ENCODE measurements at regions not wholly inside any gene's neighbourhood (a gene's known extent, or its start where the extent isn't known, plus 50 kb on each side); places are given as distances from the start of the nearest gene placed in this dataset.
"Not testable (repeated sequence)": the region's sequence is repeated elsewhere in the genome, so short reads cannot be mapped to it uniquely, and the experiment has no call there.

DNA sequence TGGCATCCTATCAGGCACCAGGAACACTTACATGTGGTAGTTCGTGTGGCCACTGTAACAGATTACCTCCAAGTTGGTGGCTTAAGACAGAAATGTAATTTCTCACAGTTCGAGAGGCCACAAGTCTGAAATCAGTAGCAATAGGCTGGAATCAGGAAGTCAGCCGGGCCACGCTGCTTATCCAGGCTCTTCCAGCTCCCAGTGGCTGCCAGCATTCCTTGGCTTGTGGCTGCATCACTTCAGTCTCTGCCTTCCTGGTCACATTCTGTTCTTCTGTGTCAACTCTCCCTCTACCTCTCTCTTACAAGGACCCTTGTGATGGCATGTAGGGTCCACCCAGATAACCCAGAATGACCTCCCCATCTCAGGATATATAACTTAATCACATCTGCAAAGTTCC is 78.7 kb upstream of the MSX2 start:
- H3K4me3 ChIP-seq, result no peak overlapping the region
- no peak overlapping the region for H3K27ac ChIP-seq
- DNase-seq (ENCODE audit: low read depth in 1 of 2, low spot score in 2 of 2), result no peak

GRCh38 chr5:174648618-174649017 is 75.8 kb upstream of the MSX2 start:
- not testable (repeated sequence) for H3K27ac ChIP-seq; H3K36me3 ChIP-seq; H3K4me3 ChIP-seq; H3K27me3 ChIP-seq (replicated peaks); H3K4me1 ChIP-seq (replicated peaks); DNase-seq (ENCODE audit: low read depth in 1 of 2, low spot score in 2 of 2)
- peaks cover 15% of the 10 kb centered on the region for H3K9me3 ChIP-seq (replicated peaks)

More for the DNA sequence above, 78.7 kb upstream of the MSX2 start:
- Histone ChIP-seq H3K27me3 (replicated peaks) (no peaks in the 10 kb centered on the region), H3K36me3 (no peaks in the 10 kb centered on the region), H3K9me3 (replicated peaks) (peaks cover 14% of the 10 kb centered on the region), H3K4me1 (replicated peaks) (no peaks in the 10 kb centered on the region)

- H3K4me3 ChIP-seq, result no peak overlapping the region
- H3K27ac ChIP-seq, result no peak overlapping the region
- H3K9me3 ChIP-seq (replicated peaks), result peaks cover 18% of the 10 kb centered on the region
- no peaks in the 10 kb centered on the region for H3K4me1 ChIP-seq (replicated peaks)
- no peaks in the 10 kb centered on the region for H3K27me3 ChIP-seq (replicated peaks)
- DNase-seq (ENCODE audit: low read depth in 1 of 2, low spot score in 2 of 2), result no peak
- no peaks in the 10 kb centered on the region for H3K36me3 ChIP-seq
These were observed 75.0 kb upstream of the MSX2 start for GRCh38 chr5:174649391-174649790.

- Histone ChIP-seq H3K36me3 (no peaks in the 10 kb centered on the region), H3K27ac (no peak overlapping the region), H3K4me1 (replicated peaks) (no peaks in the 10 kb centered on the region), H3K4me3 (no peak overlapping the region), H3K9me3 (replicated peaks) (peaks cover 8% of the 10 kb centered on the region), H3K27me3 (replicated peaks) (no peaks in the 10 kb centered on the region)
- DNase-seq (ENCODE audit: low read depth in 1 of 2, low spot score in 2 of 2), result no peak
These were observed 69.9 kb upstream of the MSX2 start for GRCh38 chr5:174654442-174654841.

- H3K36me3 ChIP-seq, result no peaks in the 10 kb centered on the region
- H3K27me3 ChIP-seq (replicated peaks), result no peaks in the 10 kb centered on the region
- peaks cover 8% of the 10 kb centered on the region for H3K9me3 ChIP-seq (replicated peaks)
- H3K27ac ChIP-seq, result no peak overlapping the region
- no peak for DNase-seq (ENCODE audit: low read depth in 1 of 2, low spot score in 2 of 2)
- no peaks in the 10 kb centered on the region for H3K4me1 ChIP-seq (replicated peaks)
- H3K4me3 ChIP-seq, result no peak overlapping the region
These were observed 69.0 kb upstream of the MSX2 start for GRCh38 chr5:174655351-174655750.

DNA sequence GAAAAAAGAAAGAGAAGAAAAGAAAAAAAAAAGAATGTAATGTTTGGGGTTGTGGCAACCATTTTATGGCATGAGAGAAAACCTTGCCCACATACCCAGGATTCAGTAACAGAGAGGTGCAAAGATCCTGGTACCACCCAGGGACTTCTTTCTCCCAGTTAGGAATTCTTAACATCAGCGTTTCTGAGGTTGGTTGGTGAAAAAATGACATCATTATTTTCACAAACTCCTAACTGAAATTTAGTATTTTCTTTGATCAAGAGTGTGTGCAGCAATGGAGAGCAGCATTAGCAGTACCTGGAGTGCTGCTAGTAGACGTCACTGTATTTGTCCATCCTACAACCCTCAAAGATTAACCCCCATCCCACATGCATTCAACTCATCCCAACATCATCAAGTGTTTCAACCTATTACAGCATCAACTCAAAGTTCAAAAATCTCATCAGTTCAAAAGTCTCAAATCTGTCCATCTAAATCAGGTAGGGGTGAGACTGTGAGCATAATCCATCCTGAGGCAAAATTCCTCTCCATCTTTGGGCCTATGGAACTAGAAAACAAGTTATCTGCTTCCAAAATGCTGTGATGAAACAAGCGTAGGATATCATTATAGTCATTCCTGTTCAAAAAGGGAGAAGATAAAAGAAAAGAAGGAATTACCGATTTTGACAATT is 60.1 kb upstream of the MSX2 start:
- Histone ChIP-seq H3K36me3 (no peaks in the 10 kb centered on the region), H3K27me3 (replicated peaks) (no peaks in the 10 kb centered on the region), H3K4me3 (no peak overlapping the region), H3K9me3 (replicated peaks) (peaks cover 12% of the 10 kb centered on the region), H3K27ac (no peak overlapping the region), H3K4me1 (replicated peaks) (no peaks in the 10 kb centered on the region)
- no peak for DNase-seq (ENCODE audit: low read depth in 1 of 2, low spot score in 2 of 2)

DNA sequence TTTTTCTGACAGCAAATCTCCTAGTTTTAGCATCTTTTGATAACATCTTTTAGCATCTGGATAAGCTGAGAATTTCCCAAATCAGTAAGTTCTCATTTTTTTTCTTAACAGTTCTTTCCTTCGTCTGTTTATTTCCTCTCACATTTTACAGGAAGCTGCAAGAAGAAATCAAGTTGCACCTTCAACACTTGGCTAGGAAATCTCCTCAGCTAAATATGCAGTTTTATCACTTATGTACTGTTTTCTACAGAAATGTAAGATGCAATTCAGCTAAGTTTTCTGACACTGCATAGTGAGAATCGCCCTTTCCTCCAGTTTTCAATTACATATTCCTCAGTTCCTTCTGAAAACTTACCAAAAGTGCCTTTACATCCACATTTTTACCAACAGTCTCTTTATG is 59.0 kb upstream of the MSX2 start:
- H3K4me3 ChIP-seq, result no peak overlapping the region
- H3K27ac ChIP-seq, result no peak overlapping the region
- H3K27me3 ChIP-seq (replicated peaks), result no peaks in the 10 kb centered on the region
- H3K36me3 ChIP-seq, result no peaks in the 10 kb centered on the region
- peaks cover 12% of the 10 kb centered on the region for H3K9me3 ChIP-seq (replicated peaks)
- no peak for DNase-seq (ENCODE audit: low read depth in 1 of 2, low spot score in 2 of 2)
- H3K4me1 ChIP-seq (replicated peaks), result no peaks in the 10 kb centered on the region

- Histone ChIP-seq H3K36me3 (no peaks in the 10 kb centered on the region), H3K4me1 (replicated peaks) (no peaks in the 10 kb centered on the region), H3K9me3 (replicated peaks) (peaks cover 12% of the 10 kb centered on the region), H3K27ac (no peak overlapping the region), H3K4me3 (no peak overlapping the region), H3K27me3 (replicated peaks) (no peaks in the 10 kb centered on the region)
- no peak for DNase-seq (ENCODE audit: low read depth in 1 of 2, low spot score in 2 of 2)
These were observed 56.9 kb upstream of the MSX2 start for GRCh38 chr5:174667526-174667925.

GRCh38 chr5:174668349-174668748 is 56.0 kb upstream of the MSX2 start:
- no peaks in the 10 kb centered on the region for H3K4me1 ChIP-seq (replicated peaks)
- no peak for DNase-seq (ENCODE audit: low read depth in 1 of 2, low spot score in 2 of 2)
- no peaks in the 10 kb centered on the region for H3K36me3 ChIP-seq
- H3K27me3 ChIP-seq (replicated peaks), result no peaks in the 10 kb centered on the region
- H3K9me3 ChIP-seq (replicated peaks), result peaks cover 10% of the 10 kb centered on the region
- H3K27ac ChIP-seq, result no peak overlapping the region
- no peak overlapping the region for H3K4me3 ChIP-seq

All from SJSA1 (cell line).